ENCODE measurements at regions not wholly inside any gene's neighbourhood (a gene's known extent, or its start where the extent isn't known, plus 50 kb on each side); places are given as distances from the start of the nearest gene placed in this dataset.

GRCh38 chr1:229130028-229130668, 140.8 kb upstream of the RAB4A start:
- no peak for TF ChIP-seq CTCF (IDR thresholded peaks at IDR 0.05; ENCODE audit: low read depth, low read length)
- H3K4me3 ChIP-seq (ENCODE audit: low read depth, low read length), result no peak overlapping the region
- ChIA-PET POLR2A (no interaction called here), CTCF (interaction anchor here (1.0 kb wide), 1 partner anchor 43 kb away, joined by 3 read pairs; no protein-coding TSS in a partner anchor)
- H3K27ac ChIP-seq (ENCODE audit: low read depth, low read length), result no peak overlapping the region
- H3K27me3 ChIP-seq (ENCODE audit: control insufficient read depth, insufficient read depth, low read length), result peaks cover 16% of the 10 kb centered on the region
- H3K9me3 ChIP-seq (ENCODE audit: control insufficient read depth, insufficient read depth, low read length), result no peaks in the 10 kb centered on the region
- no peak for DNase-seq (ENCODE audit: low read depth, low spot score)

- no peak for TF ChIP-seq CTCF (IDR thresholded peaks at IDR 0.05; ENCODE audit: low read depth, low read length)
- Histone ChIP-seq H3K27me3 (ENCODE audit: control insufficient read depth, insufficient read depth, low read length) (peaks cover 16% of the 10 kb centered on the region), H3K9me3 (ENCODE audit: control insufficient read depth, insufficient read depth, low read length) (no peaks in the 10 kb centered on the region), H3K4me3 (ENCODE audit: low read depth, low read length) (no peak overlapping the region), H3K27ac (ENCODE audit: low read depth, low read length) (no peak overlapping the region)
- POLR2A ChIA-PET, result no interaction called here
- CTCF ChIA-PET, result no interaction called here
- DNase-seq (ENCODE audit: low read depth, low spot score), result no peak
Observed at GRCh38 chr1:229131243-229132105, 139.4 kb upstream of the RAB4A start.

- H3K27me3 ChIP-seq (ENCODE audit: control insufficient read depth, insufficient read depth, low read length), result peaks cover 16% of the 10 kb centered on the region
- no peak for TF ChIP-seq CTCF (IDR thresholded peaks at IDR 0.05; ENCODE audit: low read depth, low read length)
- no peak overlapping the region for H3K4me3 ChIP-seq (ENCODE audit: low read depth, low read length)
- H3K9me3 ChIP-seq (ENCODE audit: control insufficient read depth, insufficient read depth, low read length), result no peaks in the 10 kb centered on the region
- ChIA-PET CTCF (no interaction called here), POLR2A (no interaction called here)
- H3K27ac ChIP-seq (ENCODE audit: low read depth, low read length), result no peak overlapping the region
- no peak for DNase-seq (ENCODE audit: low read depth, low spot score)
Observed at GRCh38 chr1:229132106-229132443, 138.8 kb upstream of the RAB4A start.

GRCh38 chr1:229132706-229133105, 138.2 kb upstream of the RAB4A start:
- ChIA-PET POLR2A (no interaction called here), CTCF (no interaction called here)
- Histone ChIP-seq H3K27ac (ENCODE audit: low read depth, low read length) (no peak overlapping the region), H3K9me3 (ENCODE audit: control insufficient read depth, insufficient read depth, low read length) (no peaks in the 10 kb centered on the region), H3K4me3 (ENCODE audit: low read depth, low read length) (no peak overlapping the region), H3K27me3 (ENCODE audit: control insufficient read depth, insufficient read depth, low read length) (peaks cover 16% of the 10 kb centered on the region)
- no peak for DNase-seq (ENCODE audit: low read depth, low spot score)
- TF ChIP-seq CTCF (IDR thresholded peaks at IDR 0.05; ENCODE audit: low read depth, low read length), result no peak

- Histone ChIP-seq H3K27me3 (ENCODE audit: control insufficient read depth, insufficient read depth, low read length) (peaks cover 12% of the 10 kb centered on the region), H3K9me3 (ENCODE audit: control insufficient read depth, insufficient read depth, low read length) (no peaks in the 10 kb centered on the region), H3K27ac (ENCODE audit: low read depth, low read length) (no peak overlapping the region), H3K4me3 (ENCODE audit: low read depth, low read length) (no peak overlapping the region)
- TF ChIP-seq CTCF (IDR thresholded peaks at IDR 0.05; ENCODE audit: low read depth, low read length), result no peak
- no peak for DNase-seq (ENCODE audit: low read depth, low spot score)
- ChIA-PET POLR2A (no interaction called here), CTCF (no interaction called here)
Observed at GRCh38 chr1:229133151-229133550, 137.8 kb upstream of the RAB4A start.

Data from AG04450 (cell line).